ENCODE measurements at regions not wholly inside any gene's neighbourhood (a gene's known extent, or its start where the extent isn't known, plus 50 kb on each side); places are given as distances from the start of the nearest gene placed in this dataset.
"Not testable (repeated sequence)": the region's sequence is repeated elsewhere in the genome, so short reads cannot be mapped to it uniquely, and the experiment has no call there.

DNA sequence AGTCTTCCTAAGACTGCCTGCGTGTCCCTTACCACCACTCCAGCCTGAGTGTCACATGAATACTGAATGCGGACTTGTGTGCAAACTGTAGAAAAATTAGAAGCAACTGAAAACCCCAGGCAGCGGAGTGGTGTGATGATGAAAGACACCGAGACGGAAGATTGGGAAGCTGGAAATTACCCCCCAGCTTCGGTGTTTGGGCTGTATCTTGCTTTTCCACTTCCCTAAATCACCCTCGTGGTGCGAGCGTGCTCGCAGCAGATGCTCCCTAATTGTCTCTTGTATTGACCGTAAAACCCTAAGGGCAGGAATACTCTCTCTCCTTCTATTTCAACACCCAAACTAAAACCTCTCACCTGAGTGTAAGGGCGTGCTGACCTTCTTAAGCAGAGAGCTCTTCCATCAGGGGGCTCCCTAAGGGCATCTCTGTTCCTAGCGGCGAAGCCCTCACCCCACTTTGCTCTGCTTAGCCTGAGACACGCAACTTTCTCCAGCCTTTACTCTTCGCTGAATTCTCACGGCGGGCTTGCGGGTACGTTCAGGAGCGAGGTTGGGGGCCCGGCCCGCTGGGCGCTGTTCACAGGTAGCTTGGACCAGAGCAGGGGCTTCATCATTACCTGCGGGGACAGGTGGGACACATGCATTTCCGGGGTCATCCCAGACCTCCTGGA lies 62.4 kb downstream of the CRYBB2 start:
- no peak for DNase-seq (ENCODE audit: low read depth in 3 of 3)

DNA sequence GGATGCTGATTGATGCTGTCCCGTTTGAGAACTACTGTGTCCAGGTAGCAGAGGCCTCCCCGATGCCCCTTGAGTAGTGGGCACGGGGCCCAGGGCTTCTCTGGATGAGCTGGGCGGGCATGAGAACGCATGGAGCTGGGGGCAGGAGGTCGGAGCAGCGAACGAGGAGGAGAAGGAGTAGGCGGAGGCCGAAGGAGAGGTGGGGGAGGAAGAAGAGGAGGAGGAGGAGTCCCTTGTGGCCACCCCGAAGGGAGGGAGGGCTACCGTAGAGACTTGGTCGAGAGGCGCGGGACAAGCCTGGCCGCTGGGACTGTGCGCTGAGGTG lies 62.9 kb downstream of the CRYBB2 start:
- no peak for DNase-seq (ENCODE audit: low read depth in 3 of 3)

DNA sequence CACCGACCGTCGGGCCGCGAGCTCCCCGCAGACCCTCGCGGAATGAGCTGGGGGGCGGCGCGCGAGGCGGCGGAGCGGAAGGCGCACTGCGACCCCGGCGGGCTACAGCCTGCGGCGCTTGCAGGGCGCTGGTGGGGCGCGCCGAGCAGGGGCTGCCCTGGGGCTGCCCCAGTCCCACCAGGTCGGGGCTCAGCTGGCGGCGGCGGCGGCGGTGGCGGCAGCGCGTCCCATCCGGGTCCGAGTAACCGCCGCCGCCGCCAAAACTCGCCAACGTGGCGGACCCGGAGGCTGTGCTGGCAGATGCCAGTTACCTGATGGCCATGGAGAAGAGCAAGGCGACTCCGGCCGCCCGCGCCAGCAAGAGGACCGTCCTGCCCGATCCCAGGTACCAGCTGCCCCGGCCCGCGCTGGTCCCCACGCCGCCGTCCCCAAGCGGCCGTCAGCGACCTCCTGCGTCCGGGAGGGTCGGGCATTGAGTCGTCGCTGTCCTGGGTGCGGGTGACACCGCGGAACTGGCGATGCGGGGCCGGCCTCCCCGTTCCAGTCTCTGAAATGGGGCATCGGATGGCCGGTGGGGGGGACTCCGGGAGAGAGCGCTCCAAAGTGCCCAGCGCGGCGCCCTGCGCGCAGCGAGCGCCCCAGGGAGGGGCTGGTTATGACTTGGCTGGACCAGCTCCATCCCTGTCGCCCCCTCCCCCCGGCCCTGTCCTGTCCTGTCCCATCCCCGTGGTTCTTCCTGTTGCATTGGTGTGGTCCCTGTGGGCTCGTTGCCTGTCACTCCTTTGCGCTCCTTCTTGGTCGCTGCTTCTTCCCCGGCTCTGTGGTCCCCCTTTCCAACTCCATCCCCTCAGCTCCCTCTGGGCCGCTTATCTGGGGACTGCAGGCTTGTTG lies 63.5 kb downstream of the CRYBB2 start:
- no peak for DNase-seq (ENCODE audit: low read depth in 3 of 3)

- not testable (repeated sequence) for DNase-seq (ENCODE audit: low read depth in 3 of 3)
Measured at GRCh38 chr22:25288481-25288880, 69.0 kb downstream of the CRYBB2 start.

DNA sequence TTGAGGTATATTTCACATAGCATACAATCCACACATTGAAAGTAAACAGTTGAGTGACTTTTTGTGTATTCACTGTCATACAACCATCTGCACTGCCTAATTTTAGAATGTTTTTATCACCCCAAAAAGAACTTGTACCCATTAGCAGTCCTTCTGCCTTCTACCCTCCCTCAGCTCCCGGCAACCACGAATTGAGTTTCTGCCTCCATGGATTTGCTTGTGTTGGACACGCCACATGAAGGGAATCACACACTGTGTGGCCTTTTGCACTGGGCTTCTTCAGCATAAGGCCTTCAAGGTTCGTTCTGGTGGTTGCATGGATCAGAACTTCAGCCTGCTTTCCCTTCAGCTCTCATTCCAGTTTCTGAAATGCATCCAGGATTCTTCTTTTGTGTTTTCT lies 82.5 kb downstream of the CRYBB2 start:
- DNase-seq (ENCODE audit: low read depth in 3 of 3) = not testable (repeated sequence)

DNA sequence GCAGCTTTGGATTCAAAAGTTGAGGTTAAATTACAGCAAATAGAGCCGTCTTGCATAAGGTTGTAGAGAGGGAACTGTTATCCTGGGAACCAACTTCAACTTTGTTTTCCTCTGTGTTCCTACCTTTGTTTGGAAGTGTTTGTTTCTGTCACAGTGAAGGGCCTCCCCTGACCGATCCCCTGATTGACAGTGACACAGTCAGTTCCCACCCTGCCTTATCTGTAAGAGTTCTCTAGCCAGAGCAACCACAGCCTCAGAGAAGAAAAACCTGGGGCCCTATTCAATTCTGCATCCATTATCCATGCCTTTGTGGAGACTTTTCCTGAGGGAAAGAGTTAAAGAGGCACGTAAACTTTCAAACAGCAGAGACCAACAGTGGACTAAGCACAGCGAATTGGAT lies 90.1 kb downstream of the CRYBB2 start:
- DNase-seq (ENCODE audit: low read depth in 3 of 3) = not testable (repeated sequence)

DNA sequence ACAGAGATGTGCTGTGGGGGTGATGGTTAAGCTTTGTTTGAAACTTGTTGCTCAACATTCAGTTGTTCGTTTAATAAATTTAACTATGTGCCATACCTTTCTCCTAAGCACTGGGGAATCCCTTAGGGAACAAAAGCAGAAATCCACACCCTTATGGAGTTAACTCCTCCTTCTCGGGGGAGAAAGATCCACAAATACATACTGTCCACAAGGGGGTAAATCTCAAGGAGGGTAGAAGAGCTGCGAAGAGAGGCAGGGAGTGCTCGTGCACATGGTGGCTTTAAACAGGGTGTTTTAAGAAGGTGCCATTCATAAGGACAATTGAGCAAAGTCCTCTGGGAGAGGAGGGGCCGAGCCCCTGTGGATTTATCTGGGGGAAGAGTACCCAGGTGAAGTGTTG lies 92.5 kb downstream of the CRYBB2 start:
- not testable (repeated sequence) for DNase-seq (ENCODE audit: low read depth in 3 of 3)

DNA sequence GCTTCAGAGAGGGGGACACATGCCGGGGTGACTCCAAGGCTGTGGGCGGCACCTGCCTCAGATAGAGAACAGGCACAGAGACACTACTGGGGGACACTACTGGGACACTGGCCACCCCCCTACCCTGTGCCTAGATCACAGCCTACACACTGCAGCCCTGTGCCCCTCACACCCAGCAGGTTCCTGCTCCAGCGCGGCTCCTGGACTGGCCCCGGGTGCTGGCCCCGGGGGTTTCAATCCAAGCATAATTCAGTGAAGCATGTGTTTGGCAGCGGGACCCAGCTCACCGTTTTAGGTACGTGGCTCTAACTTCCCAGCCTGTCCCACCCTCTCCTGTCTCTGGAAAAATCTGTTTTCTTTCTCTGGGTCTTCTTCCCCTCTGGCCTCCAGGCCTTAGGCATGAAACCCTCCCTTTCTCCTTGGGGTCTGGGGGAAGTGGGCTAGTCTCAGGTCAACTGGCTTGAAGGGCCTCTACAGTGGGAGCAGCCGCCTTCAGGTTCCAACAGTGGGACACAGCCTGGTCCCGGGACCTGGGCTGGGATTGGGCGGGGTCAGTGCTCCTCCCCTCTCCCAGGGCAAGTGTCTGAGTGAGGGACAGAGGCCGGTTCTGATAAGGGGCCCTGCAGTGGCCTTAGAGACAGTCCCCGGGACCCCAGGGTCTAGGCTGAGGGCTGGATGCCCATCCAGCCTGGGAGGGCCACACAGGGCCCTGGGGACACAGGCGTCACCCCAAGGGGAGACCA lies 98.8 kb downstream of the CRYBB2 start:
- no peak for DNase-seq (ENCODE audit: low read depth in 3 of 3)

DNA sequence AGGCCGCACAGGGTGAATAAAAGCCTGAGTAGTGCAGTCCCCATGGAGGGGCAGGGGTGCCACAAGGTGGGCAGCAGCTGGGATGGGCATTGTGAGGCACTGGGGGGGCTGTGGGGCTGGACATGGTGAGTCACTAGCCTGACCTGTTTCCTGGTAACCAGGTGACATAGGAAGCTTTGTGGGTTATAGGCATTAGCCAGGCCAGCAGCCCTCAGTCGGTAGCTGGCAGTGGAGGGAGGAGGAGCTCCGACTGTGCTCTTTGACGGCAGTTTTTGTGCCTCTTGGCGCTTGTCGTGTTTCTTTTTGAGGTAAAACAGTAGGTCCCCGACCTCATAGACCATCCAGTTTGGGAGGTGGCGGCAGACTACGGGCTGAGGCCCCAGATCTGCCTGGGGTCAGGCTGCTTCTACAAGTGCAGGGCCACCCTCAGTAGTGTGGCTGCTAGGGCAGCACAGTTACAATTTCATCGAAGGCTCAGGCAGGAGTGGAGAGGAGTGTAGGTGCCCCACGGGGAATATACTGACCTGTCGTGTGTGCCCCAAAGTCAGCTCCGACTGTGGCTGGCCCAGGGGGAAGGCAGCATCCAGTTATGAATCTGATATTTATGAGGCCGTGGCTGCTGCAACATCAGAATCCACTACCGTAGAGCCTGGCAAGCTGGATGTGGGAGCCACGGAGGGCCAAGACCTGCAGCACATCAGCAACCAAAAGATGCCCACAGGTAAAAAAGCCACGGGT lies 107.7 kb downstream of the CRYBB2 start:
- DNase-seq (ENCODE audit: low read depth in 3 of 3) = no peak

DNA sequence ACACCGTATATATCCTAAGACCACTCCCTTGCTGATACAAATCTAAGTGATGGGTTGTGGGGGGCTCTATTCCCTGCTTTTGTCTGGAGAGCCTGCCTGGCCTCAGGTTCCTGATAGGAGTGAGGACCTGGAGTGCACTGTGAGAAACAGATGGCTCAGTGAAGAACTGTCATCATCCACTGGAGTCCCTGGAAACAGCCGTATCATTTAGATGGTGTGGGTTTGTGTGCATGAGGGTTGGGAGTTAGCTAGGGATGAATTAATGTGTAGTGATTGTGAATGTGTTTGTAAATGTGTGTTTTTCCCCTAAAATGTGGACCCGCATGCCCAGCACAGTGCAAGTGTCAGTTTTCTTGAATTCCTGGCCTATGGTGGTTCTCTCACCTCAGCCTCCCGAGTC lies 111.6 kb downstream of the CRYBB2 start:
- DNase-seq (ENCODE audit: low read depth in 3 of 3) = no peak

DNA sequence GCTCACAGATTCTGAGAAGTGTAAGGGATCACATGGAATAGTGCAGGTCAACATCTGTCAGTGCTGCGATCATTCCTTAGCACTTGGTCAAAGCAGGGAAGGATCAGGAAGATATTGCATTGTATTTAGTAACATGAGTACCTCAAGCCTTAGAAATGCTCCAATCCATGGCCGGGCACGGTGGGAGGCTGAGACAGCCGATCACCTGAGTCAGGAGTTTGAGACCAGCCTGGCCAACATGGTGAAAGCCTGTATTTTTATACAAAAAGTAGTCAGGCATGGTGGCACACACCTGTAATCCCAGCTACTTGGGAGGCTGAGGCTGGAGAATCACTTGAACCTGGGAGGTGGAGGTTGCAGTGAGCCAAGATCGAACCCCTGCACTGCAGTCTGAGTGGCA lies 112.5 kb downstream of the CRYBB2 start:
- DNase-seq (ENCODE audit: low read depth in 3 of 3) = not testable (repeated sequence)

DNA sequence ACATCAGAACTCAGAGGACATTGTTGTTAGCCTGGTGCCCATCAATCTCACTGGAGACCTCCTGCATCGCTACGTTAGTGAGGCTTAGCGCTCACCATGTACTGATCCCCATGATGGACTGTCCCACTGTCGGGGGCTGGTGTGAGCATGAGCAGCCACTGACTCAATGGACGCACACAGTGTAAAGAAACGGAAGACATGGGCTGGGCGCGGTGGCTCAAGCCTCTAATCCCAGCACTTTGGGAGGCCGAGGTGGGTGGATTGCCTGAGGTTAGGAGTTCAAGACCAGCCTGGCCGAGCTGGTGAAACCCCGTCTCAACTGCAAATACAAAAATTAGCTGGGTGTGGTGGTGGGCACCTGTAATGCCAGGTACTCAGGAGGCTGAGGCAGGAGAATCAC lies 112.9 kb downstream of the CRYBB2 start:
- DNase-seq (ENCODE audit: low read depth in 3 of 3) = no peak

DNA sequence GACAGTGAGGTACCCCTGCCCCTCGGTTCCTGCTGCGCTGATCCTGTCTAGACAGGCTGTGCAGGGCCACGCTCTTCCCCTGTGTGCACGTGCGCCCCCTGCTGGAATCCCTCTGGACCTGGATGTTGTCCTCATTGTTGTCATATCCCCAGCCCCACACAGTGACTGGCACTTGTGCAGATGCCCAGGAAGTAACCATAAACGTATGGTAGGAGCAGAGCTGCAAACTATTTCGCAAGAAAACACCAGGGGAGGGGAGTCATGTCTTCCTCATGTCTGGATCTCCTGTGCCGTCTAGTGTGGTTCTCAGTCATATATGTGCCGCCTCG lies 114.7 kb downstream of the CRYBB2 start:
- peak in 2 of 3 experiments; percentile 2 to 13 for DNase-seq (ENCODE audit: low read depth in 3 of 3)

DNA sequence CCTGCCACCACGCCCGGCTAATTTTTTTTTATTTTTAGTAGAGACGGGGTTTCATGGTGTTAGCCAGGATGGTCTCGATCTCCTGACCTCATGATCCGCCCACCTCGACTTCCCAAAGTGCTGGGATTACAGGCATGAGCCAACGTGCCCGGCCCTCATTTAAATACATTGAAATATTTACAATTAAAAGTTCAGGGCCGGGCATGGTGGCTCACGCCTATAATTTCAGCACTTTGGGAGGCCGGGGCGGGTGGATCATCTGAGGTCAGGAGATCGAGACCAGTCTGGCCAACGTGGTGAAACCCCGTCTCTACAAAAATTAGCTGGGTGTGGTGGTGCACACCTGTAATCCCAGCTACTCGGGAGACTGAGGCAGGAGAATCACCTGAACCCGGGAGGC lies 115.2 kb downstream of the CRYBB2 start:
- not testable (repeated sequence) for DNase-seq (ENCODE audit: low read depth in 3 of 3)

GRCh38 chr22:25335276-25335675 lies 115.8 kb downstream of the CRYBB2 start:
- DNase-seq (ENCODE audit: low read depth in 3 of 3) = not testable (repeated sequence)

GRCh38 chr22:25340536-25340935 lies 121.1 kb downstream of the CRYBB2 start:
- not testable (repeated sequence) for DNase-seq (ENCODE audit: low read depth in 3 of 3)

GRCh38 chr22:25344366-25344765 lies 124.9 kb downstream of the CRYBB2 start:
- DNase-seq (ENCODE audit: low read depth in 3 of 3) = not testable (repeated sequence)

DNA sequence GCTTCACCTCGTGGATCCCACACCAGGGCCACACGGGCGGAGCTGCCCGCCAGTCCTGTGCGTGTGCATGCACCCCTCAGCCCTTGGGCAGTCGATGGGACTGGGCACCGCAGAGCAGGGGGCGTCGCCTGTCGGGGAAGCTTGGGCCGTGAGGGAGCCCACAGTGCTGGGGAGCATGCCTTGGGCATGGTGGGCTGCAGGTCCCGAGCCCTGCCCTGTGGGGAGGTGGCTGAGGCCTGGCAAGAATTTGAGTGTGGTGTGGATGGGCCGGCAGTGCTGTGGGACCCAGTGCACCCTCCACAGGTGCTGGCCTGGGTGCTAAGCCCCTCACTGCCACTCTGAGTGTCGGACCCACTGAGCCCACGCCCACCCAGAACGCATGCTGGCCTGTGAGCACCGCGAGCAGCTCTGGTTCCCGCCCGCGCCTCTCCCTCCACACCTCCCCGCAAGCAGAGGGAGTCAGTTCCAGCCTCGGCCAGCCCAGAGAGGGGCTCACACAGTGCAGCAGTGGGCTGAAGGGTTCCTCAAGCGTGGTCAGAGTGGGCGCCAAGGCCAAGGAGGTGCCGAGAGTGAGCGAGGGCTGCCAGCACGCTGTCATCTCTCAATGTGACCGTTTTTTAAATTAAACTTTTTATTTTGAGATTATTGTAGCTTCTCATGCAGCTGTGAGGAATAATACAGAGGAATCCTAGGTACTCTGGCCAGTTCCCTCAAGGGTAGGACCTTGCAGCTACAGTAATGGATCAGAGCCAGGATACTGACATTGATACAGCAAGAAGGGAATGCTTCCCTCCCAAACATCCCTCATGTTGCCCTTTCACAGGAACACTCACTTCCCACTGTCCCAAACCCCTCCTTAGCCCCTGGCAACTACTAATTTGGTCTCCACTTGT lies 127.7 kb downstream of the CRYBB2 start:
- no peak for DNase-seq (ENCODE audit: low read depth in 3 of 3)

DNA sequence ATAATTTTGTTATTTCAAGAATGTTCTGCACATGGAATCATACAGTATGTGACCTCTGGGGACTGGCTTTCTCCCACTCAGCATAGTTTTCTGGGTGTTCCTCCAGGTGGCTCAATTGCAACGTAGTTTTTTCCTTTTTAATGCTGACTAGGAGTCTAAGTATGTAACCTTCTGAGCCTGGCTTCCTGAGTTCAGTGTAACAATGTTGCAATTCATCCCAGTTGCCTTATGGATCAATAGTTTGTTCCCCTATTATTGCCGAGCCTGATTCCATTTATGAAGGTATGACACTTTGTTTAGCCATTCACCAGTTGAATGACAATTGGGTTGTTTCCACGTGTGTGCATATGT lies 128.3 kb downstream of the CRYBB2 start:
- DNase-seq (ENCODE audit: low read depth in 3 of 3) = no peak

- DNase-seq (ENCODE audit: low read depth in 3 of 3) = no peak
Measured at GRCh38 chr22:25348391-25348790, 129.0 kb downstream of the CRYBB2 start.

DNA sequence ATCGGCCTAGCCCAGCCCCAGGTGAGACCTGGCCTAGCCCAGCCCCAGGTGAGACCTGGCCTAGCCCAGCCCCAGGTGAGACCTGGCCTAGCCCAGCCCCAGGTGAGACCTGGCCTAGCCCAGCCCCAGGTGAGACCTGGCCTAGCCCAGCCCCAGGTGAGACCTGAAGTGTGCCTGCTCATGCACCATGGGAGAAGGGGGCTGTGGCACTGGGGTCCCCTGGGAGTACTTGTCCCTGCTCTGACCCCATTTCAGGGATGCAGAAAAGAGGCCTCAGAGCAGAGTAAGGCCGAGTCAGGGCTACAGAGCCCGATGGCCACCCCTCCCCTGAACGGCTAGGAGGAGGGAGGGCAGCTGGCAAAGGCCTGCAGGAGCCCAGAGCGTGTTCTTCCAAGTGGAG lies 129.6 kb downstream of the CRYBB2 start:
- not testable (repeated sequence) for DNase-seq (ENCODE audit: low read depth in 3 of 3)

Measured in stimulated activated CD4-positive, alpha-beta T cell treated with anti-CD3 and anti-CD28 coated beads, TNF-alpha, amount 100 ng/mL, for 4 hours (primary cell).